ENCODE measurements at regions not wholly inside any gene's neighbourhood (a gene's known extent, or its start where the extent isn't known, plus 50 kb on each side); places are given as distances from the start of the nearest gene placed in this dataset.

GRCh38 chr6:169000022-169000421, 253.6 kb downstream of the THBS2 start:
- TF ChIP-seq CTCF (IDR thresholded peaks at IDR 0.05) (no peak), POLR2A (IDR thresholded peaks at IDR 0.05) (no peak)
- no peak for DNase-seq

DNA sequence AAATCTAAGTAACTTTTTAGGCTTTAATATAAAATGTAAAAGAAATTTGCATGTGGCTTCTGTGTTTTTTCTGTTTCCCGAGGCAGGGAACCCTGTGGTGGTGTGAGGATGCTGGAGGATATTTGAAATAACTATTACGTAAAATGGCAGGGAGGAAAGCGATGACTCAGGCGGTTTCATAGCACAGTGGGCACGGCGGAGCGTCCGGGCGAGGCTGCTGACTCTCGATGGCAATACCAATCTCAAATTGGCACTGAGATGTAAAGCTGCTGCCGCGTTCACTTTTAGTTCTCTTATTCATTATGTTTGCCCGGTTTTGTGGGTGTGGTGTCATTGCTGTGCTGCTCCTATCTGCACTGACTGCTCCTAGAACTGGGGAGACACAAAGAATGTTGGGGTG, 254.3 kb downstream of the THBS2 start:
- Histone ChIP-seq H3K9me3 (no peaks in the 10 kb centered on the region), H3K4me3 (no peak overlapping the region), H3K27ac (no peak overlapping the region), H3K36me3 (replicated peaks in 1 of 2; ENCODE audit: insufficient read depth in 1 of 2, low read depth in 2 of 2) (no peaks in the 10 kb centered on the region), H3K27me3 (no peaks in the 10 kb centered on the region), H3K4me1 (no peaks in the 10 kb centered on the region)
- intact Hi-C loops (cut with DNase I): no loop called here
- 82 to 84% methylated on average over 13 of the region's 13 CpGs for WGBS, 2 donors
- ATAC-seq: no peak
- no peak for TF ChIP-seq CTCF (IDR thresholded peaks at IDR 0.05)
- no peak for DNase-seq

More at GRCh38 chr6:169000022-169000421, 253.6 kb downstream of the THBS2 start:
- H3K36me3 ChIP-seq (replicated peaks in 1 of 2; ENCODE audit: insufficient read depth in 1 of 2, low read depth in 2 of 2): no peaks in the 10 kb centered on the region
- no peak overlapping the region for H3K27ac ChIP-seq
- ATAC-seq: no peak
- H3K4me3 ChIP-seq: no peak overlapping the region
- intact Hi-C loops (cut with DNase I): no loop called here
- WGBS, 2 donors: 82 to 87% methylated on average over 15 of the region's 15 CpGs
- no peaks in the 10 kb centered on the region for H3K4me1 ChIP-seq
- H3K27me3 ChIP-seq: no peaks in the 10 kb centered on the region
- no peaks in the 10 kb centered on the region for H3K9me3 ChIP-seq

DNA sequence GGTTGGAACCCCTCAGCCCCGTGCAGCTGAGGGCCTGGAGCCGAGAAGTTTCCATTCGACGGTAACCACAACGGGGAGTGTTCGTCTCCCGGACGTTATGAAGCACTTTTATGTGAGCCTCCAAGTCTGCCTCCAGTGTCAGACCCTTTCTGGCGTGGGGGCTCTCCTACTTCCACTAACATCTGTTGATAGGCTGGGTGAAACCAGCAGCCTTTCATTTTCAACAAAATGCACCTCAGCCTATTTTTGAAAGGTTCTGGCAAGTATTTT, 257.4 kb downstream of the THBS2 start:
- DNase-seq (no peak), ATAC-seq (no peak)
- Histone ChIP-seq H3K36me3 (replicated peaks in 1 of 2; ENCODE audit: insufficient read depth in 1 of 2, low read depth in 2 of 2) (no peaks in the 10 kb centered on the region), H3K27ac (no peak overlapping the region), H3K9me3 (no peaks in the 10 kb centered on the region), H3K4me3 (no peak overlapping the region), H3K27me3 (no peaks in the 10 kb centered on the region), H3K4me1 (no peaks in the 10 kb centered on the region)
- intact Hi-C loops (cut with DNase I): no loop called here
- no peak for TF ChIP-seq CTCF (IDR thresholded peaks at IDR 0.05)
- no peak for TF ChIP-seq POLR2A (IDR thresholded peaks at IDR 0.05)
- WGBS, 2 donors: 68 to 84% methylated on average over 9 of the region's 9 CpGs

DNA sequence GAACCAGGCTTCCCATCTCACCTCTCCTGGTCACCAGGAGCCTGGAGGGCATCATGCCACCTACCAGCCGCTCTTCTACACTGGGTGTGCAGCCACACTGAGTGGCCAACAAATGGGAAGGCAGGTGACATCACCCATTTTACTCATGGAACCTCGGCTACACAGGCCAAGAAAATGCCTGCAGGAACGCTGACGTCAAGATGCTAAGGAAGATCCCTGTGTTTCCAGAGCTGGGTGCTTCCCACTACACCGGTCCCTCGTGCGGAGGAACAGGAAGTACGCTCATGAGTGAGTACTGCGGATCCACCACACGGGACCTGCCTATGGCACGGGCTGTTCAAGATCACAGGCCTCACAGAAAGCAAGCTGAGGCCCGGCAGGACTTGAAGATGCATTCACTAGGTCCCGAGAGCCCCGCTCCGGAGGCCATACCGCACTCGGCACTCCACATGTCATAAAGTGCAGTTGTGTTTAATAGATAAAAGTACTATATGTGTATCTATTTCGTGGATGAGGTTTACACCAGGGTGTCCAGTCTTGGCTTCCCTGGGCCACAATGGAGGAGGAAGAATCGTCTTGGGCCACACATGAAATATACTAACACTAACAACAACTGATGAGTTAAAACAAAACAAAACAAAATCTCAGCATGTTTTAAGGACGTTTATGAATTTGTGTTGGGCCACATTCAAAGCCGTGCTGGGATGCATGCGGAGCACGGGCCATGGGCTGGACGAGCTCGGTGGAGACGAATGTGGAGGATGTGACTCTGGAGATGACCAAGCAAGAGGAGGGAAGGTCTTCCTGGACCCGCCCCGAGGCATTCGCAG, 257.9 kb downstream of the THBS2 start:
- 79 to 87% methylated on average over 28 to 29 of the region's 29 CpGs for WGBS, 2 donors
- H3K4me1 ChIP-seq: no peaks in the 10 kb centered on the region
- no peak for DNase-seq
- intact Hi-C loops (cut with DNase I): no loop called here
- no peaks in the 10 kb centered on the region for H3K27me3 ChIP-seq
- H3K9me3 ChIP-seq: no peaks in the 10 kb centered on the region
- no peak overlapping the region for H3K4me3 ChIP-seq
- H3K27ac ChIP-seq: no peak overlapping the region
- no peak for ATAC-seq
- TF ChIP-seq POLR2A (IDR thresholded peaks at IDR 0.05) (no peak), CTCF (IDR thresholded peaks at IDR 0.05) (no peak)
- H3K36me3 ChIP-seq (replicated peaks in 1 of 2; ENCODE audit: insufficient read depth in 1 of 2, low read depth in 2 of 2): no peaks in the 10 kb centered on the region

DNA sequence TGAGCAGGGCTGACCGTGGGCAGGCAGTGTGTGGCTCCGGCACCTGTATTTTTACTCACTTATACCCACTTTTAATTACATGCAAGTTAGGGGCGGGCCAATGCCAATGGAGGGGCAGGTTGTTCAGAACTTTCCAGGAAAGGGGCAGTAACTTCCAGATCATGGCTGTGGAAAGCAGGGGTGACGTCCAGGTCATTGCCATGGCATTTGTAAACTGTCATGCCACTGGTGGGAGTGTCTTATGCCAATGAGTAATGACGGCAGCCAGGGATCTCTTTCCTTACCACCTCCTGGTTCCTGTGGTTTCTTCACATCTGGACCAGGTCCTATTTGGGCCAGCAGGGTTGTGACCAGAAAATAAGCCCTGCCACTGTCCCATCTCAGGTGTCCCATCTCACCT, 258.7 kb downstream of the THBS2 start:
- DNase-seq: no peak
- 68 to 82% methylated on average over 3 to 5 of the region's 5 CpGs for WGBS, 2 donors
- no peak for TF ChIP-seq CTCF (IDR thresholded peaks at IDR 0.05)
- no peak for TF ChIP-seq POLR2A (IDR thresholded peaks at IDR 0.05)
- no peak overlapping the region for H3K27ac ChIP-seq
- H3K27me3 ChIP-seq: no peaks in the 10 kb centered on the region
- intact Hi-C loops (cut with DNase I): no loop called here
- H3K36me3 ChIP-seq (replicated peaks in 1 of 2; ENCODE audit: insufficient read depth in 1 of 2, low read depth in 2 of 2): no peaks in the 10 kb centered on the region
- H3K4me3 ChIP-seq: no peak overlapping the region
- H3K9me3 ChIP-seq: no peaks in the 10 kb centered on the region
- H3K4me1 ChIP-seq: no peaks in the 10 kb centered on the region
- no peak for ATAC-seq

Data from body of pancreas (tissue), 4 donors.